GM21447 (cell line): ENCODE measurements at regions not wholly inside any gene's neighbourhood (a gene's known extent, or its start where the extent isn't known, plus 50 kb on each side); places are given as distances from the start of the nearest gene placed in this dataset.
"Not testable (repeated sequence)": the region's sequence is repeated elsewhere in the genome, so short reads cannot be mapped to it uniquely, and the experiment has no call there.

ENCODE experiments used
- ATAC-seq: cut with Tn5 transposase; IDR thresholded peaks from one replicate; pipeline ENCODE4 v1.9.1; 2021; ENCODE audit not compliant: unreplicated experiment

GRCh38 chr6:6931071-6932025 is 176.4 kb upstream of the RREB1 start:
- ATAC-seq, result no peak

DNA sequence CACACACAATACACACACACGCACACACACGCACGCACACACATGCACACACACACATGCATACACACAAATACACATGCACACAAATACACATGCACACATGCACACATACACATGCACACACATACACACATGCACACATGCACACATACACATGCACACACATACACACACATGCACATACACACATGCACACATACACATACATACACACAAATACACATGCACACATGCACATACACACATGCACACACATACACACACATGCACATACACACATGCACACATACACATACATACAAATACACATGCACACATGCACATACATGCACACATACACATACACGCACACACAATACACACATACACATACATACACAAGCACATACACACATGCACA is 175.4 kb upstream of the RREB1 start:
- no peak for ATAC-seq

- no peak for ATAC-seq
These were observed 174.8 kb upstream of the RREB1 start for GRCh38 chr6:6932968-6933367.

GRCh38 chr6:6940031-6941025 is 167.4 kb upstream of the RREB1 start:
- ATAC-seq, result no peak

DNA sequence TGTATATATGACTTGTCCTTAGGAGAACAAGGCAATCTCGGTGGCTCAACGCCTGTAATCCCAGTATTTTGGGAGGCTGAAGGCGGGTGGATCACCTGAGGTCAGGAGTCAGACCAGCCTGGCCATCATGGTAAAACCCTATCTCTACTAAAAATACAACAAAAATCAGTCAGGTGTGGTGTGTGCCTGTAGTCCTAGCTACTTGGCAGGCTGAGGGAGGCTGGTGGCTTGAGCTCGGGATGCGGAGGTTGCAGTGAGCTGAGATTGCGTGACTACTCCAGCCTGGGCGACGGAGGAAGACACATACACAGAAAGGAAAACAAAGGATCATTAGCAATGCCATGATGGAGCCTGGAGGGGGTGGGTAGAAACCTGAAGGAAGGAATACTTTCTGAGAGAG is 166.6 kb upstream of the RREB1 start:
- ATAC-seq, result no peak

DNA sequence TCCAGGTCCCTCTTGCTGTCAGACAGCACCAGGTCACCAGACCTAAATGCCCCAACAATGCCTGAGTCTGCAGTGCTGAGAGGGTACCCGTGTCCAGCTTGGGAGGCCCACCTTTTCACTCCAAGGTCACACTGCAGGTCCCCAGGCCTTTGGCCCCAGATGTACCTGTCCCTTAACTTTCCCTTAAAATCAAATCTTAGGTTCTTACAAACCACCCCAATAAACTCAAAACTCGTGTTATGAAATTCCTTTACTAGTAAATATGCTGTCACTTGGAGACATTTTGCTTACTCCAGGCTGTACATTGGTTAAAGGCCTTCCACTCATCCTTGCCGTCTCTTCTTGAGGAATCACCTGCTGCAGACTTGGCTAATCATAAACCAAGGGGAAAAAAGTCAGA is 165.7 kb upstream of the RREB1 start:
- no peak for ATAC-seq

DNA sequence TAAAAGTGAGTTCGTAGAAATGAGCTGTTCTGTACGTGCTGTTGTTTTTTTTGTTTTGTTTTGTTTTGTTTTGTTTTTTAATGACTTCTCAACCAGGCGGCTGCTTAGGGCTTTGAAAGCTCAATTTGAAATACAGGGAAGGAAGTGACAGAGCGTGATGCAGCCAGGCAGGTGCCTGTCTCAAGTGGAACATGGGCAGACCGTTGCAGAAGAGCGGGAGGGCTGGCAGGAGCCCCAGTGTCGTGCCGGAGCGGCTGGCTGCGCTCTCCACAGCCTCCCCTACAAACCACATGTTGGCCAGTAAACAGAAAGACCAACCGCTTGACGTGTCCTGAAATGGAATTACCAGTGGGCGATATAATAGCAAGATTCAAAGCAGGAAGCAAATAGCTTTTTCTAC is 164.9 kb upstream of the RREB1 start:
- no peak for ATAC-seq

DNA sequence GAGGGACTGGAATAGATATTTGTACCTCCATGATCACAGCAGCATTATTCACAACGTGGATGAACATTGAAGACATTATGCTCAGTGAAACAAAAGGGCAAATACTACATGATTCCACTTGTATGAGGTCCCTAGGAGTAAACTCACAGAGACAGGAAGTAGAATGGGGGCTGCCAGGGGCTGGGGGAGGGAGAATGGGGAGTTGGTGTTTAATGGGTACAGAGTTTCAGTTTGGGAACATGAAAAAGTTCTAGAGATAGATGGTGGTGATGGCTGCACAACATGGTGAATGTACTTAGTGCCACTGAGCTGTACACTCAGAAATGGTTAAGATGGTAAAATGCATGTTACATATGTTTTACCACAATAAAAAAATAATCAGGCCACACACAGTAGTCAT is 164.3 kb upstream of the RREB1 start:
- no peak for ATAC-seq

DNA sequence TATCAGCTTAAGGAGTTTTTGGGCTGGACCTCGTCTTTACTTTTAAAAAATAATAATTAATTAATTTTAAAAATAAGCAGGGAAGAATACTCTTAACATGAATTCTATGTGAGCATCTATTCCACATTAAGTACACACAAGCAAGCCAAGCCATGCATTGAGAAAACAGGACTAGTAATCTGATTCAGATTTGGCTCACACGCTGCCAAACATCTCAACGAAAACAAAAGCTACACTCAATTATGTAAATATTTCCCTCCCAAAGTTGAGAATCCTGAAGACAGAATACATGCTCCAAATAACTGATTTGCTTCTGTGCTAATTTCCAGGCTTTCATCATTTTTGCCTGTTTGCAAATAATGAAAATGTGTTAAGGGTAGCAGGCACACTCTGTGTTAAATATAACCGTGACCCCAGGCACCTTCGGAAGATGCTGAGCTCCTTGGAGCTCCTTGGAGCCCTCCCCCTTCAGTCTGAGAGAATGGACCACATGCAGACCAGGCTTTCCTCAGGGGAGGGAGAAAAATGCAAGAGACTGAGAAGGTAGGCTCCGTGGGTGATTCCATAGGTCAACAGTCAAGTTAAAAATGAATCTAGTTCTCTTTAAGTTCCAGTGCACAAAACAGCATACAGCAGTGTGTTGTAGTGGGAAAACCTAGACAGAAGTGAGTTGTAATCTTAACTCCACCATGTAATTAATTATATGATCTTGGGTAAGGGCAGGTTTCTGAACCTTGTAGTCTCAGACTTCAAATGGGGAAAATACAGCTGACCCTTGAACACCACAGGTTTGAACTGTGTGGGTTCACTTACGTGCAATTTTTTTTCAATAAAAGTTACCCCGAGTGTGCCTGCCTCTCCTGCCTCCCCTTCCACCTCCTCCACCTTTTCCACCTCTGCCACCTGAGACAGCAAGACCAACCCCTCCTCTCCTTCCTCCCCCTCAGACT is 161.3 kb upstream of the RREB1 start:
- no peak for ATAC-seq

GRCh38 chr6:6950373-6951145 is 157.2 kb upstream of the RREB1 start:
- no peak for ATAC-seq

DNA sequence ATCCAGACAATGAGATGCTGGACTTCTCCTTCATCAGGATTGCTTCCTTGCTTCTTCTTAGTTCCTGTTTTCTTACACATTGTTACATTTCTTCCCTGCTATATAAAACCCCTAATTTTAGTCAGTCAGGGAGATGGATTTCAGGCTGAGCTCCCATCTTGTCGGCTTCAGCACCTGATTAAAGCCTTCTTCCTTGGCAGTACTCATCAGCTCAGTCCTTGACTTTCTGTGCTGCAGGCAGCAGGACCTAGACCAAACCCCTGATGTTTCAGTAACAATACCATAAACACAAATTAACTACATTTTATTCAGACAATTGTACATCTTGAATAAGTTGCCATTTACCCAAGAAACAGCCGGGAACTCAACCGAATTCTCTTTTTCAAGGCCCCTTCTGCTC is 156.4 kb upstream of the RREB1 start:
- no peak for ATAC-seq

DNA sequence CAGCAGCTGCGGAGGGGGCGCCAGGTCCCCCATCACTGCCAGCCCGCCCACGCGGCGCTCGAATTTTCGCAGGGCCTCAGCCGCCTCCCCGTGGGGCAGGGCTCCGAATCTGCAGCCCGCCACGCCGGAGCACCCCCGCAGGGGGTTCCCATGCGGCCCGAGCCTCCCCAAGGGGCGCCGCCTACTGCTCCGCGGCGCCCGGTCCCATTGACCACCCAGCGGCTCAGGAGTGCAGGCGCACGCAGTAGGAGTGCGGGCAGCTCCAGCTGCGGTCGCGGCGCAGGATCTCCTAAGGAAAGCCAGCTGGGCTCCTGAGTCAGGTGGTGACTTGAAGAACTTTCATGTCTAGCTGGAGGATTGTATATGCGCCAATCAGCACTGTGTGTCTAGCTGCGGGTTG is 155.3 kb upstream of the RREB1 start:
- ATAC-seq, result no peak

DNA sequence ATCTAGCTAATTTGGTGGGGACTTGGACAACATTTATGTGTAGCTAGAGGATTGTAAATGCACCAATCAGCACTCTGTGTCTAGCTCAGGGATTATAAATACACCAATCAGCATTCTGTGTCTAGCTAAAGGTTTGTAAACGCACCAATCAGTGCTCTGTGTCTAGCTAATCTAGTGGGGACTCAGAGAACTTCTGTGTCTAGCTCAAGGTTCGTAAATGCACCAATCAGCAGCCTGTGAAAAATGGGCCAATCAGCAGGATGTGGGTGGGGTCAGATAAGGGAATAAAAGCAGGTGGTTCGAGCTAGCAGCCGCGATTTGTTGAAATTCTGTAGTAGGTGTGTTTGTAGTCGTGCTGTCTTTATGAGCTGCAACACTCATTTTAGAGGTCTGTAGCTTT is 154.8 kb upstream of the RREB1 start:
- ATAC-seq, result not testable (repeated sequence)

DNA sequence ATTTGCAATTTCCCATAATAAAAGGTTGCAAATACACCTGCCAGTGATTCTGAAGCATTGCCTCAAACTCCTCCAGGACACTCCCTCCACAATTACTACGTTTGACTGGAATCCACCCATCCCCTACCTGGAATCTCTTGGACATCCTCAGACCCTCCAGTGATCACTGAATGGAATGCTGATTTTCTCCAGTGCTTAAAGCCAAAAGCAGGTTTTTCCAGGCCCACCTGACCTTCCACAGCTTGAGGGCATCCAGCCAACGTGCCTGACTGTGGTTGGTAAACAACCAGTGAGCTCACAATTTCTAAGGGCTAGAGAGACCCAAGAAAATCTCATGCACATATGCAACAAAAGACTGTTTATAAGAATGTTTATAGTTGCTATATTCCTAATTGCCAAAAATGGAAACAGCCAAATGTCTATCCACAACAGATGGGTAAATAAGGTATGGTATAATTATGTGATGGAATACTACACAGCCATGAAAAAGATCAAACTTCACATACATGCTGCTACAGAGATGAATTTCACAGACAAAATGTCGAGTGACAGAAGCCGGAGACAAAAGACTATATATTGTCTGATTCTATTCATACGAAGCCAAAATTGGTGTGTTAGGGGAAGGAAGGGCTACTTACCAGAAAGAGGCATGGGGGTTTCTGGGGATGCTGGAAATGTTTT is 147.1 kb upstream of the RREB1 start:
- no peak for ATAC-seq

DNA sequence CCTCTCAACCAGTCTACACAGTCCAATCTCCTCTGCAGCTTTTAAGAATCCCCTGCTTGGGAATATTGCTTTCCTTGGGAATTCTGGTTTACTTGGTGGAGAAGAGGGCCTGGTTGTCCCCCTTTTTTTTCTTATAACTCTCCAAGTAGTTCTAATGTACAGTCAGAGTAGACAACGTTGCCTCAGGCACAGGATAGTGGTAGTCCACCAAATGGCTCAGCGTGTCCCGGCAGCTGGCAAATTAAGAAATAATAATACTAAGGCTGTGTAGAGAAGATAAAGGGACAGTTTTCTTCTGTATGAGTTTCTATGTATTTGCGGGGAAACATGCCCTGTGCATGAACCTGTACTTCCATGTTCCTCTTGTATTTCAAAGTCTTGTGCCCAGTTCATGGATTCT is 145.7 kb upstream of the RREB1 start:
- ATAC-seq, result no peak

DNA sequence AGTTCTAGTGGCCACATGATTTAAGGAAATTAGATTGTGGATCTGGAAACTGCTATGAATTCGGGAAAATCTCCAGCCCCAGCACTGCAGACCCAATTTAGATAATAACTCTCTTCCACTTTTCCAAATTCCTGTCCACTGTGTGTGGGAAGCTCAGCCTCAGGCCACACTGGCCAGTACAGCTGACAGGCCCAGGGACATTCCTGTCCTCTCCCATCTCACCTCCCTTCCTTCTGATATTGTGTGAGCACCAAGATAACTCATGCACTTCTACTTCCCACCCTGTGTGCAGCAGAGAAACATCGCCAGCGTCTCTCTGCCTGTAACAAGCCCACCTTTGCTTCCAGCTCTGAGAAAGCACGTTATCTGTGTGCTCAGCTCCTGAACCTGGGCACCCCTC is 145.1 kb upstream of the RREB1 start:
- ATAC-seq, result no peak

- not testable (repeated sequence) for ATAC-seq
These were observed 144.4 kb upstream of the RREB1 start for GRCh38 chr6:6963390-6963789.

DNA sequence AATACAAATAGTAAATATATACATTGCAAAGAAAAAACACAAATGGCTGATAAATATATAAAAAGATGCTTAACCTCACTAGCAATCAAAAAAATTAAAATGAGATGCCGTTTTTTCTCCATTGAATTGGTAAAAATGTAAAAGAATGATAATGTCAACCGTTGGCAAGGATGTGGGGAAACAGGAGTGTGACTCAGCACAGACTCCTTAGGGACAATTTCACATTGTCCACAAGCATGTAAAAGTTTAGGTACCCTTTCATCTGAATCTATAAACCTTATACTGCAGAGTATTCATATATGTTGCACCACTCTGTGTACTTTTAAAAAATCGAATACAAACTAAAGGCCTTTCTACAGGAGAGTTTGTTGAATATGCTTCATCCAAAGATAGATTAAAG is 143.1 kb upstream of the RREB1 start:
- ATAC-seq, result no peak

- ATAC-seq, result no peak
These were observed 141.6 kb upstream of the RREB1 start for GRCh38 chr6:6966127-6966526.
